GM18502 (cell line): ENCODE measurements at regions not wholly inside any gene's neighbourhood (a gene's known extent, or its start where the extent isn't known, plus 50 kb on each side); places are given as distances from the start of the nearest gene placed in this dataset.

Experiments
- ATAC-seq: cut with Tn5 transposase; IDR thresholded peaks from one replicate; pipeline ENCODE4 v1.9.1; 2021; ENCODE audit warnings: mild to moderate bottlenecking; ENCODE audit not compliant: unreplicated experiment, poor library complexity

DNA sequence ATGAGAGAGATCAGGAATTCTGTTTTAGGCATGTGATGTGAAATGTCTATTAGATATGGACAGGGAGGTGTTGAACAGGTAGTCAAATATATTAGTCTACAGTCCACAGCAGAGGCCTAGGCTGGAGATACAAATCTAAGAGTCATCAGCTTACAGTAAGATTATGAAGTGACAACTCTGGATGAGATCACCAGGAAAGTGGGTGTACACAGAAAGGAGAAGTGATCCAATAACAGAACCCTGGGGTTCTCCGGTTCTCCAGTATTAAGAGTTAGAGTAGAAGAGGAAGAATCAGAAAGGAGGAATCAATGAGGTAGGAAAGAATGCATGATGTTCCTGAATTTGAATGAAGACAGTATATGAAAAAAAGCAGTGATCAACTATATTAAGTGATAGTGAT is 362.3 kb downstream of the FIGN start:
- ATAC-seq = no peak

GRCh38 chr2:163370169-163370886 is 365.5 kb downstream of the FIGN start:
- no peak for ATAC-seq

GRCh38 chr2:163369111-163369510 is 366.7 kb downstream of the FIGN start:
- no peak for ATAC-seq

- no peak for ATAC-seq
Measured at GRCh38 chr2:163368655-163369054, 367.2 kb downstream of the FIGN start.

- no peak for ATAC-seq
Measured at GRCh38 chr2:163367825-163368582, 367.8 kb downstream of the FIGN start.

- ATAC-seq = no peak
Measured at GRCh38 chr2:163364736-163365135, 371.1 kb downstream of the FIGN start.

GRCh38 chr2:163353551-163353950 is 382.3 kb downstream of the FIGN start:
- ATAC-seq = no peak

- no peak for ATAC-seq
Measured at GRCh38 chr2:163351966-163352365, 383.8 kb downstream of the FIGN start.

- ATAC-seq = no peak
Measured at GRCh38 chr2:163351143-163351542, 384.7 kb downstream of the FIGN start.

DNA sequence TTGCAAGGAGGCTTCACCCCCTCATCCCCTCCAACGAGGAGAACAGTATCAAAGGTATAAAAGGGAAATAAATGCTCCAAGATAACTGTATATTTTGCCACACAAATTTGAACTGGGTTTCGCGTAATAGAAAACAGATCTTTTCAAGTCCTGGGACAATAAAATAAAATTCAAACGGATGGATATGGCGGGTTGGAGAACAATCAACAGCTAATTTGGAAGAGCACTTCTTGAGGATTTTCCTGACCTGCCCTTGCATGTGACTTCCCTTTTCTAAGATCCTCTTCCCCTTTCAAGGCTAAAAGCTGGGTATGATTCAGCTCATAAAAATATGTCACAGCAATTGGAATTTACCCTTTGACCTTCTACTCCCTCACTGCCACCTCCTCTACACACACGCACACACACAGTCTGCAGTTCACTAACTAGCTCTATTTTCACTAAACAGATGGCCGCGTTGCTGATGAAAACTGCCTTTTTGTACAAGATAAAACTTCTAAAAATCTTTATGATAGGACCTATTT is 386.9 kb downstream of the FIGN start:
- ATAC-seq = no peak

DNA sequence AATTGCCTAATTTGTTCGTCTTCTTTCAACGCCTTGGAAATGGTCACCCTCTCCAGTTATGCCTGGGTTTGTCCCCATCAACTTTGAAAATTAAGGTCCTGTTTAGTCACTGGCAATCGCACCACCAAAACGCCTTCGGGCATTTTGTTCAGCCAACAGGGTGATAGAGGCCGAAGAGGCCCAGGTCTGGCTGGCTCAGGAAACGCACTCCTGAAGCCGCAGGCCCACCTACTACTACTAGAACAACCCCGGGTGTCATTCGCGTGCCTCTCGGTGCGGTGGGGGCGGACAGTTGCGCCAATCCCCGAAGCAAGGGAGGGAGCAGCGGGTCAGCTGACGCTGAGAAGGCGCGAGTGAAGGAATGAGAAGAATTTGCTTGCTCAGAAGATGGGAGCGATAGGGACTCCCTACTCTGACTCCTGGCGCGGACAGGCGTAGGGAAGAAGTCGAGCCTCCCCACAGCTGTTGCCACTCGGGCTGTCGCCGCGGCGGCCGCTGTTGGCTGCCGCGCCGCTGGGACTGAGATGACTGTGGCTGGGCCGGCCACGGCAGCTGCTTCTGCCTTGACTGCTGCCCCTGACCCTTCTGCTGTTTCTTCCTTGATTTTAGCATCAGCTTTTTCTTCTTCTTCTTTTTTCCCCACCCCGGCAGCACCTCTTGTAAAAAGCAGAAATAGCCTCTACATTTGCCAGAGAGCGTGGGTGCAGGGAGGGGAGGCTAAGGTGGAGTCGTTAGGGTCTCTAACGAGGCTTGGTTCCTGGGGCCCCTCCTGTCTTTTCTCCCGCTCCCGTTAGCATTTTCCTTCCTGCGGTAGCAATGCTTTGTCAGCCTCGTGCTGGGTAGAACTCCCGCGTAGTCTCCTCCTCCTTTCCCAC is 387.6 kb downstream of the FIGN start:
- no peak for ATAC-seq

DNA sequence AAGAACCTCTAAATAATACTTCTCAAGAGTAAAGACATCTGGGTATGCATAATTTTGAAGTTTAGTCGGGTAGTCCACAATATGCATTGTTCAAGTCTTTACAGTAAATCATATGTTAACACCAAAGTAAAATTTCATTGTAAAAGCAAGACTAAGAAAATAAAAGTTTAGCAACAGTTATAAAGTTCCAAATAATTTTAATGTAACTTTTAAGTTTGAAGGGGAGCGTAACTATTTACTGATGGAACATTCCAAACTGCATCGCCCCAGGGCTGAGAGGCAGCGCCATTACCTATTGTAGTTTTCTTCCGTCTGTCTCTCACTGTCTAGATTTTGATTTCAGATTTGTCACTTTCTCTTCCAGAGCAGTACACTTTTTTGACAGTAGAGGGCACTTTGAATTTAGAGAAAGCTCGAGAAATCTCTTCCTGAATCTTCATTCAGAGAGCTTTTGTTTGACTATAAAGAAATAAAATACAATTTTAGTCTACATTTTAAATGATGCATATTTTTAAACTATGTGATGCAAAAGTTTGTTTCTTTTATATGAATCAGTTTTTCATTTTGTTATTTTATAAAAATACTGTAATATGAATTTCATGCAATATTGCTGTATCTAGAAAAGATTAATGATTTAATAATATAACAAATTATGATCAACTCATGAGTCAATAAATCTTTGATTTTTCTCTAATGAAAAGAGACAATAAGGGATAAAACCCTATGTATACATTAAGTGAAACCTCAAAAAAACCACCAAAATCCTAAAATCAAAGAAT is 389.8 kb downstream of the FIGN start:
- peak; percentile 93 for ATAC-seq

GRCh38 chr2:163343316-163343715 is 392.5 kb downstream of the FIGN start:
- no peak for ATAC-seq

DNA sequence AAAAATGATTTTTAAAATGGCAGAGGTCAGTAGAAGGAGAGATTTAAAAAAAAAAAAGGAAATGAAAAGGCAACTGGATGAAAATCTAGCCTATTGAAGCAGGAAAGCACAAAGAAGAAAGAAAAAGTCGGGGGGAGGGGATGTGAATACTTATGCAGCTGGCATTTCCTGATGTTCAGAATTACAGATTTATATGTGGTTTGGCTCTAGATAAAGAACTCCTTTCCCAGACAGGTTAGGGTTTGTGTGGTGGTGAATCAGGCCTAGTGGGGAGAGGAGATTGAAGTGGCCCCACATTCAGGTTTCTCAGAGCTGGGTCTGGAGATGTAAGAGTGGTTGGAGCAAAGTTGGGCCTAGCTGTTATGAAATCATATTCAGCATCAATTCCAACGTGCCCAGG is 394.4 kb downstream of the FIGN start:
- no peak for ATAC-seq

GRCh38 chr2:163338270-163338669 is 397.5 kb downstream of the FIGN start:
- no peak for ATAC-seq

DNA sequence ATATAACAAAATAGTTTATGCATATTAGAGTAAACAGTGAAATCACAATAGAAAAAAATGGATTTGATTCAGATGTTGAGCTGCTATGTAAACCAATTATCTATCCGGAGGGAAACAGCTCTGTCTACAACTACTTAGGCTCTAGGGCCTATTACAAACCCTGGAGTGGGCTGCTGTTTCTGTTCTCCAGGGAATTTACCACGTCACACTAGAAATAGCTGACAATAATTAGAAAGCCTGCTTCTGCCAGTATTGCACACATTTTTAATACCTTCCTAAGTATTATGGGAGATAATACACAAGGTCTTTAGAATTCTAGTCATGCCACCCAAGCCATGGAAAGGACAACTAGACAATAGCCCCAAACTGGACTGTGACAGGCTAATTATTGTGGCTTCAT is 411.1 kb downstream of the FIGN start:
- ATAC-seq = no peak

GRCh38 chr2:163319006-163319405 is 416.8 kb downstream of the FIGN start:
- no peak for ATAC-seq

GRCh38 chr2:163314712-163315111 is 421.1 kb downstream of the FIGN start:
- ATAC-seq = no peak

GRCh38 chr2:163312713-163313112 is 423.1 kb downstream of the FIGN start:
- no peak for ATAC-seq

- ATAC-seq = no peak
Measured at GRCh38 chr2:163306647-163307046, 429.2 kb downstream of the FIGN start.
